ENCODE measurements at regions not wholly inside any gene's neighbourhood (a gene's known extent, or its start where the extent isn't known, plus 50 kb on each side); places are given as distances from the start of the nearest gene placed in this dataset.

DNA sequence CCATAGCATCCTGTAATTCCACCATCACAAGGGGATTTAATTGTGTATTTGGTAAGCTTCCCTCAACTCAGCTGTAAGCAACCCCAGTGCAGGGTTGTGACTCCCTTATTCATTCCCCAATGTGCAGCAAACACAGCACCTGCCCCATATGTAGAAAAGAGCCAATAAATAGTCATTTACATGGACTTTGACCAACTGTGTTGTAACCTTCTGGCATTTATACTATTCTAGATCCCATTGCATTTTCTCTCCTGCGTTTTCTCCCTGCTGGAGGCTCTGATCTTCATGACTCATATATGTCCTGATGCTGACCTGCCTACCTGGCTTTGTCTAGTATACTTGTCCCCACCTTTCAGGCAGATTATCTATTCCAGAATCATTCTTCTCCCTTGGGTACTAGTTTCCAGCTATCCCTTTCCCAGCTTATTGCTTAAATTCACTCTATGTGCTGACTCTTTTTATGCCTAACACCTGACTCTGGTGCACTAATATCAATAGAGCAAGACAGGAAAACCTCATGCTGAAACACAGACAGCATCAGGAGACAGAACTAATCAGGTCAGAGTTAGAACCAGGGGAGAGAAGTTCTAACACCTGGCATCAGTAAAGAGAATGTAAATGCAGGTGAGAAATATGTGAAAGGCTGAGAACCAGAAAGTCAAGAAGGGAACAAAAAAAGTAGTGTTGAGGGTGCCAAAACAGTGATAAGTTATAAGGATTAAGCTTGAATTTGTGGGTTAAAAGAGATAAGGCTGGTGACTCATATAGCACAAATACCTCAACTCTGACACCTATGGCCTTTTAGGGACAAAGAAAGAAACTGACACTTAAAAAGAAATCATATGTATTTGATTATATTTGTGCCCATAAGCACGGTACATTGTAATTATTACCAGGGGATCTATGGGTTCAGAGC, 402.7 kb downstream of the IPMK start:
- ChIA-PET CTCF (no interaction called here), POLR2A (ENCODE audit: low non-redundant PET) (no interaction called here)
- Histone ChIP-seq H3K36me3 (ENCODE audit: insufficient read depth, low read length, poor library complexity, severe bottlenecking) (no peaks in the 10 kb centered on the region), H3K9me3 (ENCODE audit: low read depth, low read length, poor library complexity, severe bottlenecking) (no peaks in the 10 kb centered on the region), H3K27ac (ENCODE audit: low read depth, low read length, poor library complexity, severe bottlenecking) (no peak overlapping the region), H3K4me1 (ENCODE audit: insufficient read depth, low read length, poor library complexity, severe bottlenecking) (no peaks in the 10 kb centered on the region), H3K4me3 (ENCODE audit: low read depth, low read length, poor library complexity, severe bottlenecking) (no peak overlapping the region), H3K27me3 (replicated peaks; ENCODE audit: insufficient read depth, low read depth, low read length, poor library complexity) (no peaks in the 10 kb centered on the region)
- BruUV-seq (replicated peaks): no TSS peak
- DNase-seq (ENCODE audit: low spot score): no peak
- intact Hi-C loops (cut with micrococcal nuclease; ENCODE audit: unreplicated experiment): no loop called here
- no peak for TF ChIP-seq EZH2 (IDR thresholded peaks at IDR 0.05; ENCODE audit: borderline replicate concordance, low read depth, low read length, poor library complexity, severe bottlenecking)
- TF ChIP-seq, protein P1, sequence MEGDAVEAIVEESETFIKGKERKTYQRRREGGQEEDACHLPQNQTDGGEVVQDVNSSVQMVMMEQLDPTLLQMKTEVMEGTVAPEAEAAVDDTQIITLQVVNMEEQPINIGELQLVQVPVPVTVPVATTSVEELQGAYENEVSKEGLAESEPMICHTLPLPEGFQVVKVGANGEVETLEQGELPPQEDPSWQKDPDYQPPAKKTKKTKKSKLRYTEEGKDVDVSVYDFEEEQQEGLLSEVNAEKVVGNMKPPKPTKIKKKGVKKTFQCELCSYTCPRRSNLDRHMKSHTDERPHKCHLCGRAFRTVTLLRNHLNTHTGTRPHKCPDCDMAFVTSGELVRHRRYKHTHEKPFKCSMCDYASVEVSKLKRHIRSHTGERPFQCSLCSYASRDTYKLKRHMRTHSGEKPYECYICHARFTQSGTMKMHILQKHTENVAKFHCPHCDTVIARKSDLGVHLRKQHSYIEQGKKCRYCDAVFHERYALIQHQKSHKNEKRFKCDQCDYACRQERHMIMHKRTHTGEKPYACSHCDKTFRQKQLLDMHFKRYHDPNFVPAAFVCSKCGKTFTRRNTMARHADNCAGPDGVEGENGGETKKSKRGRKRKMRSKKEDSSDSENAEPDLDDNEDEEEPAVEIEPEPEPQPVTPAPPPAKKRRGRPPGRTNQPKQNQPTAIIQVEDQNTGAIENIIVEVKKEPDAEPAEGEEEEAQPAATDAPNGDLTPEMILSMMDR (conservative IDR thresholded peaks at IDR 0.05; ENCODE audit: low read depth, low read length): no peak

DNA sequence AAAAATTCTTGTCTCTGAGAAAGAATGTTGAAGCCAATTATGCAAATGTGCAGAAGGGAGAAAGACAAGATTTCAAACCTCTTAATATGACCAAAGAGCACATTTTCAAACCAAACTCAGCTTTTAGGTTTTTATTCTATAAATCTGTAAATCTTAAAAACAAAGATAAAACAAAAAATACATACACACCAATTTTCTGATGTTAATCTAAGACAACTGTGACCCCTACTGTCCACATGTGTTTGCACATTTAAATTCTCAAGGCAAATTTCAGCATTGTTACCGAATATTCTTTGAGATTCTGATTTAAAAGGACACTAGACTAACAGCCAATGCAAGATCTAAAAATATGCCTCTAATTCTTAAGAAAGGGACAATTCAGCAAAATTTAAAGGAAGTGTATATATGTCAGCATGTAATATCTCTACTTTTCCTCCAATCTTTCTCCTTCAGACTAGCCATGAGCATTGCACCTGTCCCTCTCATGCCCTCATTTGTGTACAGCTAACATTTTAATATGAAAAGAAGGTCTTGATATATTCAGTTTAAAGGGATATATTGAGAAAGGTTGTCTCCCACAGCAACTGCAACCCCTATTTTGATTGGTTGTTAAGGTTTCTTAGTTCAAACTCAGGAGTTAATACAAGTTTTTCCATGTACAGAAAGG, 417.9 kb downstream of the IPMK start:
- POLR2A ChIA-PET (ENCODE audit: low non-redundant PET): no interaction called here
- peak; percentile 1 for DNase-seq (ENCODE audit: low spot score)
- Histone ChIP-seq H3K36me3 (ENCODE audit: insufficient read depth, low read length, poor library complexity, severe bottlenecking) (no peaks in the 10 kb centered on the region), H3K27me3 (replicated peaks; ENCODE audit: insufficient read depth, low read depth, low read length, poor library complexity) (no peaks in the 10 kb centered on the region), H3K27ac (ENCODE audit: low read depth, low read length, poor library complexity, severe bottlenecking) (no peak overlapping the region), H3K4me3 (ENCODE audit: low read depth, low read length, poor library complexity, severe bottlenecking) (no peak overlapping the region), H3K9me3 (ENCODE audit: low read depth, low read length, poor library complexity, severe bottlenecking) (no peaks in the 10 kb centered on the region), H3K4me1 (ENCODE audit: insufficient read depth, low read length, poor library complexity, severe bottlenecking) (no peaks in the 10 kb centered on the region)
- TF ChIP-seq, protein P1 (conservative IDR thresholded peaks at IDR 0.05; ENCODE audit: low read depth, low read length): 0 out of 2 replicates have a peak, but pooled peaks have one; percentile 32
- no peak for TF ChIP-seq EZH2 (IDR thresholded peaks at IDR 0.05; ENCODE audit: borderline replicate concordance, low read depth, low read length, poor library complexity, severe bottlenecking)
- CTCF ChIA-PET: no interaction called here
- intact Hi-C loops (cut with micrococcal nuclease; ENCODE audit: unreplicated experiment): no loop called here
- BruUV-seq (replicated peaks): no TSS peak

DNA sequence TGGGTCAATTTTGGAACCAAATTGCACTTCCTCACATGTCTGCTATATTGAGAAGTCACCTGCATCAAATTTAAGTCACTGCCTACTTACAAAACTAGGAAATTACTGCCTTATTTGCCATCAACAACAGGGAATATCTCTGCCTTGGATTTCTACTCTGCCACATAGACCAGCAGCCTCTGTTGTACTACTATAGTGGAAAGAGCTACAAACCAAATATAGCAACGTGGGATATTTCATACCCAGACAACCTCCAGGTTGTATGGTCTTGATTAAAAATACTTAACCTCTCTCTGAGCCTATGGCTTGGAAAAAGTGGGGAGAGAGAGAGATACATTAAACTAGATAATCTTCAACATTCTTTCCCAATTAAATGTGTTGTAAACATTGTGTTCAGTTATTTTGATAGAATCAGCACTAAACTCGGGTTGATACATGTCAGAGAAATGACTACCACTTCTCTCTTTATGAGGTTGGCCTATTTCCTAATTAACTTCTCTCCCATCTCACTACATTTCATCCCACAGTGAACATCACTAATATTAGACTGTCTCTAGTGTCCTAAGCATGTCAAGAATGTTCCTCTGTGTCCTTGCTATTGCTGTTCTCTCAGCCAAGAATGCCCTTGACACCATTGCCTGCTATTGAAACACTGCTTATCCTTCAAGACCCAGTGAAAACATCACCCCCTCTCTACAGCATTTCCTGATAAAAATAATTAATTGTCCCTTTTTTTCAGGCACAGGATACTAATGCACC, 421.2 kb downstream of the IPMK start:
- H3K9me3 ChIP-seq (ENCODE audit: low read depth, low read length, poor library complexity, severe bottlenecking): no peaks in the 10 kb centered on the region
- H3K27me3 ChIP-seq (replicated peaks; ENCODE audit: insufficient read depth, low read depth, low read length, poor library complexity): no peaks in the 10 kb centered on the region
- DNase-seq (ENCODE audit: low spot score): no peak
- intact Hi-C loops (cut with micrococcal nuclease; ENCODE audit: unreplicated experiment): no loop called here
- ChIA-PET POLR2A (ENCODE audit: low non-redundant PET) (no interaction called here), CTCF (no interaction called here)
- no TSS peak for BruUV-seq (replicated peaks)
- no peaks in the 10 kb centered on the region for H3K4me1 ChIP-seq (ENCODE audit: insufficient read depth, low read length, poor library complexity, severe bottlenecking)
- TF ChIP-seq, protein P1 (conservative IDR thresholded peaks at IDR 0.05; ENCODE audit: low read depth, low read length): no peak
- TF ChIP-seq EZH2 (IDR thresholded peaks at IDR 0.05; ENCODE audit: borderline replicate concordance, low read depth, low read length, poor library complexity, severe bottlenecking): no peak
- H3K36me3 ChIP-seq (ENCODE audit: insufficient read depth, low read length, poor library complexity, severe bottlenecking): no peaks in the 10 kb centered on the region
- H3K4me3 ChIP-seq (ENCODE audit: low read depth, low read length, poor library complexity, severe bottlenecking): no peak overlapping the region
- H3K27ac ChIP-seq (ENCODE audit: low read depth, low read length, poor library complexity, severe bottlenecking): no peak overlapping the region
